Adrenal gland (tissue), 9 donors: ENCODE measurements at regions not wholly inside any gene's neighbourhood (a gene's known extent, or its start where the extent isn't known, plus 50 kb on each side); places are given as distances from the start of the nearest gene placed in this dataset.

Experiments
- DNase-seq, 7 donors: peaks; one replicate each; pipeline ENCODE4 v3.0.0-alpha.2; 2019 to 2020
- H3K27ac ChIP-seq, 5 donors: fragments of 200-600 bp; sonication (generic) in 4 of 5; 1 replicate in 3 of 5; 2 replicates in 2 of 5; pipeline versions ENCODE4 v1.5.1 to v1.8.0; 2016 to 2020; ENCODE audit warnings: mild to moderate bottlenecking in 1 of 5
- H3K27me3 ChIP-seq: fragments of 200-600 bp; 2 replicates; pipeline ENCODE4 v1.8.0; 2021
- H3K36me3 ChIP-seq, 2 donors: fragments of 200-600 bp; replicated peaks in 1 of 2; 1 replicate in 1 of 2; 2 replicates in 1 of 2; pipeline versions ENCODE4 v1.5.1 to v1.8.0; 2018 to 2022
- H3K4me1 ChIP-seq, 2 donors: fragments of 200-600 bp; replicated peaks in 1 of 2; 1 replicate in 1 of 2; 2 replicates in 1 of 2; pipeline versions ENCODE4 v1.5.1 to v1.8.0; 2018 to 2021
- H3K4me3 ChIP-seq, 4 donors: fragments of 200-600 bp; sonication (generic) in 3 of 4; one replicate each; pipeline ENCODE4 v1.5.1; 2016 to 2018
- H3K9me3 ChIP-seq, 3 donors: fragments of 200-600 bp; sonication (generic) in 1 of 3; replicated peaks in 1 of 3; 1 replicate in 2 of 3; 2 replicates in 1 of 3; pipeline versions ENCODE4 v1.5.1 to v1.8.0; 2016 to 2021
- POLR2A ChIP-seq, 2 donors: fragments of 450-650 bp; IDR thresholded peaks; one replicate each; pipeline ENCODE4 v1.6.1; 2017; ENCODE audit warnings: antibody characterized with exemption in 2 of 2, mild to moderate bottlenecking in 2 of 2, moderate library complexity in 1 of 2
- WGBS, 4 donors: extraction: QIAGEN DNeasy Blood & Tissue Kit in 2 of 4; methylation state at CpG; one replicate each; pipeline versions ENCODE4 v1.1.5 to v1.1.7; 2013 to 2017; 5-methylcytosine and 5-hydroxymethylcytosine counted together
- intact Hi-C, 2 donors: fragments of 100-400 bp; cut with DNase I; formaldehyde crosslinking; loops; one replicate each; pipeline versions ENCODE4 v1.14.1 to v1.15.0; 2022 to 2023
- TF ChIP-seq, protein P1 (sequence below), 6 experiments: fragments of 450-650 bp in 4 of 6; fragments of 200-600 bp in 2 of 6; sonication (generic) in 1 of 6; IDR thresholded peaks; 1 replicate in 5 of 6; 2 replicates in 1 of 6; pipeline versions ENCODE4 v1.5.1 to v1.8.0; 2016 to 2021; ENCODE audit warnings: antibody characterized with exemption in 6 of 6, mild to moderate bottlenecking in 2 of 6, moderate library complexity in 1 of 6
- donor health status: healthy with polysubstance abuse.
- donor health status: Bipolar disorder and iron deficiency.
- donor health status: DM: yes; HTN: yes; CAD: no.
- donor health status: DM: no; HTN: no; CAD: no.
- donor health status: DM: no; HTN: no; CAD: no.

GRCh38 chr4:141503260-141503659 lies 133.1 kb upstream of the IL15 start:
- no peak for DNase-seq
- no peaks in the 10 kb centered on the region for H3K9me3 ChIP-seq
- no peaks in the 10 kb centered on the region for H3K27me3 ChIP-seq
- intact Hi-C loops: no loop called here
- H3K27ac ChIP-seq: no peak overlapping the region
- H3K4me1 ChIP-seq: no peaks in the 10 kb centered on the region
- H3K4me3 ChIP-seq: no peak overlapping the region
- TF ChIP-seq POLR2A (IDR thresholded peaks at IDR 0.05): no peak
- TF ChIP-seq, protein P1, sequence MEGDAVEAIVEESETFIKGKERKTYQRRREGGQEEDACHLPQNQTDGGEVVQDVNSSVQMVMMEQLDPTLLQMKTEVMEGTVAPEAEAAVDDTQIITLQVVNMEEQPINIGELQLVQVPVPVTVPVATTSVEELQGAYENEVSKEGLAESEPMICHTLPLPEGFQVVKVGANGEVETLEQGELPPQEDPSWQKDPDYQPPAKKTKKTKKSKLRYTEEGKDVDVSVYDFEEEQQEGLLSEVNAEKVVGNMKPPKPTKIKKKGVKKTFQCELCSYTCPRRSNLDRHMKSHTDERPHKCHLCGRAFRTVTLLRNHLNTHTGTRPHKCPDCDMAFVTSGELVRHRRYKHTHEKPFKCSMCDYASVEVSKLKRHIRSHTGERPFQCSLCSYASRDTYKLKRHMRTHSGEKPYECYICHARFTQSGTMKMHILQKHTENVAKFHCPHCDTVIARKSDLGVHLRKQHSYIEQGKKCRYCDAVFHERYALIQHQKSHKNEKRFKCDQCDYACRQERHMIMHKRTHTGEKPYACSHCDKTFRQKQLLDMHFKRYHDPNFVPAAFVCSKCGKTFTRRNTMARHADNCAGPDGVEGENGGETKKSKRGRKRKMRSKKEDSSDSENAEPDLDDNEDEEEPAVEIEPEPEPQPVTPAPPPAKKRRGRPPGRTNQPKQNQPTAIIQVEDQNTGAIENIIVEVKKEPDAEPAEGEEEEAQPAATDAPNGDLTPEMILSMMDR (IDR thresholded peaks at IDR 0.05): no peak
- H3K36me3 ChIP-seq: no peaks in the 10 kb centered on the region

GRCh38 chr4:141511055-141511454 lies 125.3 kb upstream of the IL15 start:
- Histone ChIP-seq H3K36me3 (no peaks in the 10 kb centered on the region), H3K4me3 (no peak overlapping the region), H3K9me3 (no peaks in the 10 kb centered on the region), H3K4me1 (no peaks in the 10 kb centered on the region), H3K27me3 (no peaks in the 10 kb centered on the region), H3K27ac (no peak overlapping the region)
- TF ChIP-seq POLR2A (IDR thresholded peaks at IDR 0.05): no peak
- TF ChIP-seq, protein P1 (IDR thresholded peaks at IDR 0.05): no peak
- intact Hi-C loops: no loop called here
- DNase-seq: no peak

GRCh38 chr4:141513866-141514265 lies 122.5 kb upstream of the IL15 start:
- no peak for DNase-seq
- WGBS, 4 donors: 24 to 69% (median 62%) methylated on average over 1 of the region's 1 CpG
- intact Hi-C loops: no loop called here

GRCh38 chr4:141518222-141518621 lies 118.2 kb upstream of the IL15 start:
- H3K27ac ChIP-seq: no peak overlapping the region
- intact Hi-C loops: no loop called here
- H3K4me3 ChIP-seq: no peak overlapping the region
- no peak for DNase-seq
- H3K9me3 ChIP-seq: no peaks in the 10 kb centered on the region
- H3K4me1 ChIP-seq: no peaks in the 10 kb centered on the region
- no peaks in the 10 kb centered on the region for H3K27me3 ChIP-seq
- no peaks in the 10 kb centered on the region for H3K36me3 ChIP-seq
- TF ChIP-seq POLR2A (IDR thresholded peaks at IDR 0.05): no peak
- TF ChIP-seq, protein P1 (IDR thresholded peaks at IDR 0.05): no peak

More at GRCh38 chr4:141513866-141514265, 122.5 kb upstream of the IL15 start:
- Histone ChIP-seq H3K4me1 (no peaks in the 10 kb centered on the region), H3K4me3 (no peak overlapping the region), H3K27ac (no peak overlapping the region), H3K27me3 (no peaks in the 10 kb centered on the region), H3K36me3 (no peaks in the 10 kb centered on the region), H3K9me3 (no peaks in the 10 kb centered on the region)
- no peak for TF ChIP-seq POLR2A (IDR thresholded peaks at IDR 0.05)
- TF ChIP-seq, protein P1 (IDR thresholded peaks at IDR 0.05): no peak
